ENCODE measurements at regions not wholly inside any gene's neighbourhood (a gene's known extent, or its start where the extent isn't known, plus 50 kb on each side); places are given as distances from the start of the nearest gene placed in this dataset.
"Not testable (repeated sequence)": the region's sequence is repeated elsewhere in the genome, so short reads cannot be mapped to it uniquely, and the experiment has no call there.

DNA sequence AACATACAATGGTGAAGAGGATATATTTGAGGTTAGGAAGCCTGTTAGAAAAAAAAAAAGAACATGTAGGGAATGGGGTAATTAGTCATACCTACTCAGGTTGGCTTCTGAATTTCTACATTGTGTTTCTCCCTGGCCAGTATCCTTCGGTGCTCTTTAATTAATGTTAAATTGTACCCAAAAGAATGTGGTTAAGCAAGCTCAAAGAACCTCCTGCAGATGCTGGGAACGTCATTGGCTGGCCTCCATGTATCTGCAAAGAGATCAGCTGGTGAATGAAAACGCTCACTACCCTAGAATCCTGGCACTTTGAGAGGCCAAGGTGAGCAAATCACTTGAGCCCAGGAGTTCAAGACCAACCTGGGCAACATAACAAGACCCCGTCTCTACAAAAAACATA lies 942.3 kb upstream of the PRKX start:
- Histone ChIP-seq H3K4me3 (replicated peaks; ENCODE audit: low read depth, low read length) (no peak overlapping the region), H3K27me3 (replicated peaks; ENCODE audit: control insufficient read depth, insufficient read depth, low read length) (no peaks in the 10 kb centered on the region), H3K36me3 (ENCODE audit: control insufficient read depth, insufficient read depth, low read length) (no peaks in the 10 kb centered on the region)
- TF ChIP-seq, protein P1, sequence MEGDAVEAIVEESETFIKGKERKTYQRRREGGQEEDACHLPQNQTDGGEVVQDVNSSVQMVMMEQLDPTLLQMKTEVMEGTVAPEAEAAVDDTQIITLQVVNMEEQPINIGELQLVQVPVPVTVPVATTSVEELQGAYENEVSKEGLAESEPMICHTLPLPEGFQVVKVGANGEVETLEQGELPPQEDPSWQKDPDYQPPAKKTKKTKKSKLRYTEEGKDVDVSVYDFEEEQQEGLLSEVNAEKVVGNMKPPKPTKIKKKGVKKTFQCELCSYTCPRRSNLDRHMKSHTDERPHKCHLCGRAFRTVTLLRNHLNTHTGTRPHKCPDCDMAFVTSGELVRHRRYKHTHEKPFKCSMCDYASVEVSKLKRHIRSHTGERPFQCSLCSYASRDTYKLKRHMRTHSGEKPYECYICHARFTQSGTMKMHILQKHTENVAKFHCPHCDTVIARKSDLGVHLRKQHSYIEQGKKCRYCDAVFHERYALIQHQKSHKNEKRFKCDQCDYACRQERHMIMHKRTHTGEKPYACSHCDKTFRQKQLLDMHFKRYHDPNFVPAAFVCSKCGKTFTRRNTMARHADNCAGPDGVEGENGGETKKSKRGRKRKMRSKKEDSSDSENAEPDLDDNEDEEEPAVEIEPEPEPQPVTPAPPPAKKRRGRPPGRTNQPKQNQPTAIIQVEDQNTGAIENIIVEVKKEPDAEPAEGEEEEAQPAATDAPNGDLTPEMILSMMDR (IDR thresholded peaks at IDR 0.05; ENCODE audit: insufficient read depth, low read length, poor library complexity, severe bottlenecking) = no peak
- DNase-seq (ENCODE audit: extremely low read depth, insufficient read length) = no peak

DNA sequence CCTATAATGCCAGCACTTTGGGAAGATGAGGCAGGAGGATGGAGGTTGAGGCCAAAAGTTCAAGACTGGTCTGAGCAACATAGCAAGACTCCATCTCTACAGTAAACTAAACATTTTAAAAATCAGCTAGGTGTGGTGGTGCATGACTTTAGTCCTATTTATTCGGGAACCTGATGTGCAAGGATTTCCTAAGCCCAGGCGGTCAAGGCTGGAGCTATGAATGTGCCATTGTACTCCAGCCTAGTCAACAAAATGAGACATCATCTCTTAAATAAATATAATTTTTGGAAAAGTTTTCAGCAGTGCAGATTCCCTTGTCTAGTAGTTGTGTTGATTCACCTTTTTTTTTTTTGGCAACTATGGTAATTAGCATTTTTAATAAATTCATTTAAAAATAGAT lies 928.7 kb upstream of the PRKX start:
- no peaks in the 10 kb centered on the region for H3K27me3 ChIP-seq (replicated peaks; ENCODE audit: control insufficient read depth, insufficient read depth, low read length)
- TF ChIP-seq, protein P1 (IDR thresholded peaks at IDR 0.05; ENCODE audit: insufficient read depth, low read length, poor library complexity, severe bottlenecking) = no peak
- no peaks in the 10 kb centered on the region for H3K36me3 ChIP-seq (ENCODE audit: control insufficient read depth, insufficient read depth, low read length)

DNA sequence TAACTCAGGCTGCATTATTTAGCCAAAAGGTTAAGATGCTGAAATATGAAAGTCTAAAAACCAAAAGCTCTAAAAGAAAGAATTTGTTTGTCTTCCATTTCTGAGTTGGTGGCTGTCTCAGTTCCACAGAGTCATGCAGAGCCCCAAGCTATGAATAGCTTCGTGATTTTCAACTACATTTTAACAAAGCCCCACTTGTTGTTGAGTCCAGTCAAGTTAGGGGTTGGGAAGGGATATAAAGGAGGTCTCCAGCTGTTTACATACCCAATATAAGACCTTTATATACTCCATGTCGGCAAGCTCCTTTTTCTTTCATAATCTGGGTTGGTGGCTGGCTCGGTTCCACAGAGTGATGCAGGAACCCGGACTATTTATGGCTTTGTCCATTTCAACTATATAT lies 924.6 kb upstream of the PRKX start:
- H3K4me3 ChIP-seq (replicated peaks; ENCODE audit: low read depth, low read length) = no peak overlapping the region
- no peak for DNase-seq (ENCODE audit: extremely low read depth, insufficient read length)
- TF ChIP-seq, protein P1 (IDR thresholded peaks at IDR 0.05; ENCODE audit: insufficient read depth, low read length, poor library complexity, severe bottlenecking) = no peak
- no peaks in the 10 kb centered on the region for H3K36me3 ChIP-seq (ENCODE audit: control insufficient read depth, insufficient read depth, low read length)
- H3K27me3 ChIP-seq (replicated peaks; ENCODE audit: control insufficient read depth, insufficient read depth, low read length) = no peaks in the 10 kb centered on the region

More for the DNA sequence above, 928.7 kb upstream of the PRKX start:
- DNase-seq (ENCODE audit: extremely low read depth, insufficient read length) = no peak
- H3K4me3 ChIP-seq (replicated peaks; ENCODE audit: low read depth, low read length) = no peak overlapping the region

DNA sequence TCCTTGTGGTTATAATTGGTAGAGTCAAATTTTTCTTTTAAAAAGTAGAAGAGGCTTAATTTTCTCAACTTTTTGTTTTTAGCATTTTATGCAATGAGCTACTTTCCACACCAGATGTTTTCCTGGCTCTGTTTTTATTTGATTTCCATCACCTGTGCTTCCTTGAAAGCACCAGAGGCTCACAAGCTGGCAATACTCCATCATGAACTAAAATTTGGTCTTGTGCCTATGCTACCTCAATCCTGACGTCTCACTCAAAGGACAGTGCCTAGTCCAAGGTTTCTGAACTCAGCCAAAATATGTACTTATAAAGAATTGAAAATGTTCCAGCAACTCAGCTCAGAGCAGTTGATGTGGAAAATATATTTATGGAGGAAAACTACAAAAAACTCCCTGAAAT lies 914.0 kb upstream of the PRKX start:
- Histone ChIP-seq H3K27me3 (replicated peaks; ENCODE audit: control insufficient read depth, insufficient read depth, low read length) (no peaks in the 10 kb centered on the region), H3K36me3 (ENCODE audit: control insufficient read depth, insufficient read depth, low read length) (no peaks in the 10 kb centered on the region), H3K4me3 (replicated peaks; ENCODE audit: low read depth, low read length) (no peak overlapping the region)
- TF ChIP-seq, protein P1 (IDR thresholded peaks at IDR 0.05; ENCODE audit: insufficient read depth, low read length, poor library complexity, severe bottlenecking) = no peak
- no peak for DNase-seq (ENCODE audit: extremely low read depth, insufficient read length)

DNA sequence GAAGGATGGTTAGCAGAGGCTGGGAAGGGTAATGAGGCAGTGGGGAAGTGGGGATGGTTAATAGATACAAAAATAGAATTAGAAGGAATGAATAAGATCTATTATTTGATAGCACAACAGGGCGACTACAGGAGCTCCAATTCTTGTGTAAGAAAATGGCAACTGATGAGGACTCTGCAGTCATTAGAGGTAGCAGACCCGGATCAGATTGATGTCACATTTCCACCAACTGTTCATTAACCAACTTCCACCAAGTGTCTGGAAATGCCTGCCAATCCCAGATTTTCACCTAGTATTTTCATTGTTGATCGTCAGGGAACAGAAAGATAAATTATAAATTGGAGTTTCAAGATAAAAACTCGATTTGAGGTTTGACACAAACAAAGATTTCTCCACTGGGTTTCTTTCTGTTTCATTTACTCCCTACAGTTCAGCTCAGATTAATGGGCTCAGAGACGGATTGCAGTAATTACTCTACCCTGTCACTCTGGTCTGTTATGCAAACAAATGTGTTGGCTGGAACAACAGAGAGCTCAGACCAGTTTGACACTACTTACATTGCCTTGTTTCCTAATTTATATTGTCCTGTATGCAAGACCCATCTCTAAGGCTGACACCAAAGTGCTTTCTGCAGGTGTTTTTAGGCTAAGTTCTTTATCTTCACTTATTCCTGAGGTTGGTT lies 909.2 kb upstream of the PRKX start:
- TF ChIP-seq, protein P1 (IDR thresholded peaks at IDR 0.05; ENCODE audit: insufficient read depth, low read length, poor library complexity, severe bottlenecking) = no peak
- Histone ChIP-seq H3K36me3 (ENCODE audit: control insufficient read depth, insufficient read depth, low read length) (no peaks in the 10 kb centered on the region), H3K4me3 (replicated peaks; ENCODE audit: low read depth, low read length) (no peak overlapping the region), H3K27me3 (replicated peaks; ENCODE audit: control insufficient read depth, insufficient read depth, low read length) (no peaks in the 10 kb centered on the region)
- DNase-seq (ENCODE audit: extremely low read depth, insufficient read length) = no peak

DNA sequence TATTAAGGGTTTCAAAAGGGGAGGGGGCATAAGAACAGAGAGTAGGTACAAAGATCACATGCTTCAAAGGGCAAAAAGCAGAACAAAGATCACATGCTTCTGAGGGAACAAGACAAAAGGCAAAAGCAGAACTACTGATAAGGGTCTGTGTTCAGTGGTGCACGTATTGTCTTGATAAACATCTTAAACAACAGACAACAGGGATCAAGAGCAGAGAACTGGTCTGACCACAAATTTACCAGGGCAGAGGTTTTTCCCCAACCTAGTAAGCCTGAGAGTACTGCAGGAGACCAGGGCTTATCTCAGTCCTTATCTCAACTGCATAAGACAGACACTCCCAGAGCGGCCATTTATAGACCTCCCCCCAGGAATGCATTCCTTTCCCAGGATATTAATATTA lies 900.2 kb upstream of the PRKX start:
- DNase-seq (ENCODE audit: extremely low read depth, insufficient read length); H3K36me3 ChIP-seq (ENCODE audit: control insufficient read depth, insufficient read depth, low read length); H3K27me3 ChIP-seq (replicated peaks; ENCODE audit: control insufficient read depth, insufficient read depth, low read length); H3K4me3 ChIP-seq (replicated peaks; ENCODE audit: low read depth, low read length): not testable (repeated sequence)

All from GM06990 (cell line).